ENCODE measurements at regions not wholly inside any gene's neighbourhood (a gene's known extent, or its start where the extent isn't known, plus 50 kb on each side); places are given as distances from the start of the nearest gene placed in this dataset.
"Not testable (repeated sequence)": the region's sequence is repeated elsewhere in the genome, so short reads cannot be mapped to it uniquely, and the experiment has no call there.

- DNase-seq = not testable (repeated sequence)
These were observed 61.9 kb upstream of the SULF2 start for GRCh38 chr20:47847220-47847619.

GRCh38 chr20:47846651-47847050 is 61.4 kb upstream of the SULF2 start:
- not testable (repeated sequence) for DNase-seq

GRCh38 chr20:47845382-47845977 is 60.2 kb upstream of the SULF2 start:
- DNase-seq = not testable (repeated sequence)

- not testable (repeated sequence) for DNase-seq
These were observed 59.3 kb upstream of the SULF2 start for GRCh38 chr20:47844568-47844906.

- DNase-seq = no peak
These were observed 58.7 kb upstream of the SULF2 start for GRCh38 chr20:47843886-47844567.

- not testable (repeated sequence) for DNase-seq
These were observed 57.7 kb upstream of the SULF2 start for GRCh38 chr20:47842950-47843349.

DNA sequence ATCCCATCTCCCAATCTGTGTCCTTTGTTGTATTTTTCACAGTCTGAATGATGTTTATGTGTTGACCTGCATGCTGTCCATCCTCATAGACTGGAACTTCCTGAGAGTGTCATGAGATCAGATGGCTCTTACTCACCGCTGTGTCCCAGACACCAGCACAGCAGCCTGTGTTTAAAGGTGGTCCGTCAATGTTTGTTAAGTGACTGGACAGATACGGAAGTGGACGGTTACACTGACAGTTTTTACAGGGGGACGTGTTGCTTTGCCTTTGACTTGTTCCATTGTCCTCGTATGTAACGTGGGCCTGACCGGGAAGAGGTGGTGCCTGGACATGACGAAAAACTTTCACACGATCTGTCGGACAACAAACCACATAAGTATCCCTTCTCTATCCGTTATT is 56.7 kb upstream of the SULF2 start:
- not testable (repeated sequence) for DNase-seq

GRCh38 chr20:47836256-47836817 is 51.1 kb upstream of the SULF2 start:
- not testable (repeated sequence) for DNase-seq
